HEK293T (cell line): ENCODE measurements at regions not wholly inside any gene's neighbourhood (a gene's known extent, or its start where the extent isn't known, plus 50 kb on each side); places are given as distances from the start of the nearest gene placed in this dataset.

Experiments used
- ARNT ChIP-seq: fragments of 450-650 bp; IDR thresholded peaks from 2 replicates; pipeline ENCODE4 v1.6.1; 2017; ENCODE audit warnings: mild to moderate bottlenecking
- SP1 ChIP-seq: fragments of 450-650 bp; IDR thresholded peaks from 2 replicates; pipeline ENCODE4 v1.6.1; 2017
- TARDBP ChIP-seq: fragments of 450-650 bp; IDR thresholded peaks from 2 replicates; pipeline ENCODE4 v1.6.1; 2016

- no peak for TF ChIP-seq SP1
- no peak for TF ChIP-seq ARNT
- no peak for TF ChIP-seq TARDBP
Observed at GRCh38 chr7:106420210-106420609, 135.4 kb upstream of the NAMPT start.
